Breast epithelium (tissue), 3 donors: ENCODE measurements at regions not wholly inside any gene's neighbourhood (a gene's known extent, or its start where the extent isn't known, plus 50 kb on each side); places are given as distances from the start of the nearest gene placed in this dataset.

Experiments used
- CTCF ChIP-seq, 3 donors: fragments of 450-650 bp; IDR thresholded peaks; one replicate each; pipeline ENCODE4 v1.5.1; 2016 to 2017; ENCODE audit warnings: antibody characterized with exemption in 3 of 3, mild to moderate bottlenecking in 3 of 3, moderate library complexity in 3 of 3
- POLR2A ChIP-seq: fragments of 450-650 bp; IDR thresholded peaks from one replicate; pipeline ENCODE4 v1.6.1; 2016; ENCODE audit warnings: antibody characterized with exemption, mild to moderate bottlenecking, moderate library complexity
- POLR2AphosphoS5 ChIP-seq, 3 donors: sonication (generic); formaldehyde crosslinking; IDR thresholded peaks; one replicate each; pipeline ENCODE4 v1.6.1; 2017; ENCODE audit warnings: antibody characterized with exemption in 3 of 3

DNA sequence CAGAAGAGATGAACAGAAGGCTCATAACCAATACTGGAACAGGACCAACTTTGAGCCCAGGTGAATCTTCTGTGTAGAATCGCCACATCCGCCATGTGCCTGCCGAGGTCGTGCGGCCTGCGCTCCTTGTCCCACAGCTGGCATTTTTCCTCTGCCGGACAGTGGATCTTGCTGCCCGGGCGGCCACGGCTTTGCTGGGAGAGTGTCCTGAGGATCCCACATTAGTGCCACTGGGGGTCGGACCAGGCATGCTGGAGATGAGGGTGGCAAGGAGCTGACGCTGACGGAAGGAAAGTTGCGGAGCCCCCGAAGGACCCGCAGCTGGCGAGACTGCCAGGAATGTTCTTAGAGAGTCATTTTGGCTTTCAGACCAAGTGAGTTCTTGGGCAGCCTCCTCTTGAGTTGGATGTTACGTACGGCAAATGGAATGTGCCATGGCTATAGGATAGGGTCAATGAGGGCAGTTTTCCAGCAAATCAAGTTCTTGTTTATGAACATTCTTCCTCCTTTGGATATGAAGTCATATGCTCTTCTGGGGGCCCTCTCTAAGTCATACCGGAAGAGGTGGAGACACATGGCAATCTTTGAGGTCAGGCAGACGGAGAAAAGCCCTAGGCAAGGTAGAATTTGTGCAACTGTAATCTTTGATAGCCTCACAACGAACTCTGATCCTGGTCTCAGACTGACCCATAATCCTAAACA is 57.4 kb upstream of the NUP160 start:
- no peak for TF ChIP-seq POLR2AphosphoS5 (IDR thresholded peaks at IDR 0.05)
- no peak for TF ChIP-seq CTCF (IDR thresholded peaks at IDR 0.05)
- TF ChIP-seq POLR2A = no peak
